Loucy (cell line): ENCODE measurements at regions not wholly inside any gene's neighbourhood (a gene's known extent, or its start where the extent isn't known, plus 50 kb on each side); places are given as distances from the start of the nearest gene placed in this dataset.

Source experiments
- H2AFZ ChIP-seq: fragments of 200-600 bp; sonication (generic); 2 replicates; pipeline ENCODE4 v1.6.0; 2016; ENCODE audit warnings: antibody characterized with exemption, mild to moderate bottlenecking, low read length, moderate library complexity
- H3F3A ChIP-seq: fragments of 200-600 bp; 2 replicates; pipeline ENCODE4 v1.6.0; 2016; ENCODE audit warnings: antibody characterized with exemption, low read depth, mild to moderate bottlenecking
- H3K27me3 ChIP-seq: fragments of 200-600 bp; sonication (generic); 2 replicates; pipeline ENCODE4 v1.6.1; 2014; ENCODE audit warnings: low read length, mild to moderate bottlenecking; ENCODE audit not compliant: insufficient read depth, poor library complexity, severe bottlenecking
- H3K36me3 ChIP-seq: fragments of 200-600 bp; sonication (generic); 2 replicates; pipeline ENCODE4 v1.6.1; 2016; ENCODE audit warnings: low read length; ENCODE audit not compliant: insufficient read depth
- H3K4me1 ChIP-seq: fragments of 200-600 bp; sonication (generic); 2 replicates; pipeline ENCODE4 v1.5.1; 2014; ENCODE audit warnings: low read length, mild to moderate bottlenecking; ENCODE audit not compliant: insufficient read depth, poor library complexity, severe bottlenecking
- H3K4me2 ChIP-seq: fragments of 200-600 bp; sonication (generic); 2 replicates; pipeline ENCODE4 v1.6.0; 2014; ENCODE audit warnings: antibody characterized with exemption, low read length, low read depth, mild to moderate bottlenecking; ENCODE audit not compliant: poor library complexity, severe bottlenecking
- H3K4me3 ChIP-seq: fragments of 200-600 bp; sonication (generic); 2 replicates; pipeline ENCODE4 v1.5.1; 2014; ENCODE audit warnings: low read length, mild to moderate bottlenecking, mixed read lengths; ENCODE audit not compliant: poor library complexity, severe bottlenecking
- H3K79me2 ChIP-seq: fragments of 200-600 bp; sonication (generic); 2 replicates; pipeline ENCODE4 v1.6.1; 2014; ENCODE audit warnings: low read length; ENCODE audit not compliant: insufficient read depth
- H3K9ac ChIP-seq: fragments of 200-600 bp; sonication (generic); 2 replicates; pipeline ENCODE4 v1.6.0; 2014; ENCODE audit warnings: mild to moderate bottlenecking, low read depth, low read length, moderate library complexity; ENCODE audit not compliant: poor library complexity, severe bottlenecking
- H3K9me2 ChIP-seq: fragments of 200-600 bp; sonication (generic); replicated peaks from 2 replicates; pipeline ENCODE4 v1.6.1; 2016; ENCODE audit warnings: low read depth, low read length, mixed read lengths
- H3K9me3 ChIP-seq: fragments of 200-600 bp; sonication (generic); 2 replicates; pipeline ENCODE4 v1.6.1; 2014; ENCODE audit warnings: mild to moderate bottlenecking, antibody characterized with exemption, low read length, low read depth; ENCODE audit not compliant: insufficient read depth
- H4K20me1 ChIP-seq: fragments of 200-600 bp; sonication (generic); 2 replicates; pipeline ENCODE4 v1.6.0; 2014; ENCODE audit warnings: antibody characterized with exemption, low read length, mild to moderate bottlenecking; ENCODE audit not compliant: insufficient read depth, poor library complexity, severe bottlenecking
- CTCF ChIP-seq: fragments of 200-600 bp; sonication (generic); conservative IDR thresholded peaks from 2 replicates; pipeline ENCODE4 v1.5.1; 2014; ENCODE audit warnings: mild to moderate bottlenecking, antibody characterized with exemption, low read length
- EZH2phosphoT487 ChIP-seq: fragments of 200-600 bp; IDR thresholded peaks from 2 replicates; pipeline ENCODE4 v1.6.1; 2018; ENCODE audit warnings: antibody characterized with exemption, mild to moderate bottlenecking, moderate library complexity, borderline replicate concordance

GRCh38 chr13:89678466-89679121 is 1668.9 kb upstream of the MIR17HG start:
- TF ChIP-seq CTCF (no peak), EZH2phosphoT487 (no peak)
- H3K36me3 ChIP-seq = no peaks in the 10 kb centered on the region
- H3F3A ChIP-seq = no peaks in the 10 kb centered on the region
- no peak overlapping the region for H3K9ac ChIP-seq
- no peaks in the 10 kb centered on the region for H3K9me2 ChIP-seq
- H2AFZ ChIP-seq = no peak overlapping the region
- no peaks in the 10 kb centered on the region for H4K20me1 ChIP-seq
- H3K4me2 ChIP-seq = no peak overlapping the region
- H3K4me1 ChIP-seq = no peaks in the 10 kb centered on the region
- no peak overlapping the region for H3K4me3 ChIP-seq
- H3K27me3 ChIP-seq = no peaks in the 10 kb centered on the region
- no peaks in the 10 kb centered on the region for H3K9me3 ChIP-seq
- no peaks in the 10 kb centered on the region for H3K79me2 ChIP-seq

- H3K79me2 ChIP-seq = no peaks in the 10 kb centered on the region
- TF ChIP-seq CTCF = no peak
- no peak for TF ChIP-seq EZH2phosphoT487
- no peaks in the 10 kb centered on the region for H3F3A ChIP-seq
- H3K9me3 ChIP-seq = no peaks in the 10 kb centered on the region
- no peaks in the 10 kb centered on the region for H3K36me3 ChIP-seq
- H3K9ac ChIP-seq = no peak overlapping the region
- H3K4me2 ChIP-seq = no peak overlapping the region
- no peak overlapping the region for H3K4me3 ChIP-seq
- no peaks in the 10 kb centered on the region for H3K27me3 ChIP-seq
- H3K9me2 ChIP-seq = no peaks in the 10 kb centered on the region
- H4K20me1 ChIP-seq = no peaks in the 10 kb centered on the region
- no peaks in the 10 kb centered on the region for H3K4me1 ChIP-seq
- H2AFZ ChIP-seq = no peak overlapping the region
Observed at GRCh38 chr13:89684896-89685295, 1662.6 kb upstream of the MIR17HG start.

- Histone ChIP-seq H3F3A (no peaks in the 10 kb centered on the region), H3K4me1 (no peaks in the 10 kb centered on the region), H3K4me2 (no peak overlapping the region), H3K27me3 (no peaks in the 10 kb centered on the region), H3K9me2 (no peaks in the 10 kb centered on the region), H2AFZ (no peak overlapping the region), H3K79me2 (no peaks in the 10 kb centered on the region), H3K9ac (no peak overlapping the region), H3K36me3 (no peaks in the 10 kb centered on the region), H4K20me1 (no peaks in the 10 kb centered on the region), H3K9me3 (no peaks in the 10 kb centered on the region), H3K4me3 (no peak overlapping the region)
- no peak for TF ChIP-seq EZH2phosphoT487
- no peak for TF ChIP-seq CTCF
Observed at GRCh38 chr13:89686171-89686570, 1661.3 kb upstream of the MIR17HG start.
